ENCODE measurements at regions not wholly inside any gene's neighbourhood (a gene's known extent, or its start where the extent isn't known, plus 50 kb on each side); places are given as distances from the start of the nearest gene placed in this dataset.

- TF ChIP-seq ATF2 (IDR thresholded peaks at IDR 0.05; ENCODE audit: low read length) (no peak), CTCF (IDR thresholded peaks at IDR 0.05 in 2 of 3, conservative IDR thresholded peaks at IDR 0.05 in 1 of 3; ENCODE audit: control insufficient read depth in 2 of 3, extremely low read depth in 1 of 3, insufficient read depth in 1 of 3, low read depth in 3 of 3, low read length in 3 of 3) (no peak)
Measured at GRCh38 chr4:60013464-60014184, 1186.5 kb upstream of the ADGRL3 start.

All from GM12878 (cell line).